HUES48 (cell line): ENCODE measurements at regions not wholly inside any gene's neighbourhood (a gene's known extent, or its start where the extent isn't known, plus 50 kb on each side); places are given as distances from the start of the nearest gene placed in this dataset.

Source experiments
- H3K27ac ChIP-seq: one replicate; pipeline ENCODE4 v1.7.0; 2013; ENCODE audit warnings: low read depth, low read length, inconsistent platforms
- H3K27me3 ChIP-seq: 2 replicates; pipeline ENCODE4 v1.6.1; 2013; ENCODE audit warnings: mild to moderate bottlenecking, low read length; ENCODE audit not compliant: control insufficient read depth, insufficient read depth
- H3K36me3 ChIP-seq: 2 replicates; pipeline ENCODE4 v1.6.1; 2013; ENCODE audit warnings: low read length; ENCODE audit not compliant: control insufficient read depth, insufficient read depth
- H3K4me1 ChIP-seq: 2 replicates; pipeline ENCODE4 v1.6.1; 2013; ENCODE audit warnings: mild to moderate bottlenecking, low read length; ENCODE audit not compliant: control insufficient read depth, insufficient read depth
- H3K4me3 ChIP-seq: 2 replicates; pipeline ENCODE4 v1.5.1; 2013; ENCODE audit warnings: mild to moderate bottlenecking, low read depth, low read length
- H3K9ac ChIP-seq: 2 replicates; pipeline ENCODE4 v1.6.1; 2013; ENCODE audit warnings: mild to moderate bottlenecking, low read depth, low read length, moderate library complexity
- H3K9me3 ChIP-seq: 2 replicates; pipeline ENCODE4 v1.6.1; 2013; ENCODE audit warnings: low read length; ENCODE audit not compliant: control insufficient read depth, insufficient read depth

DNA sequence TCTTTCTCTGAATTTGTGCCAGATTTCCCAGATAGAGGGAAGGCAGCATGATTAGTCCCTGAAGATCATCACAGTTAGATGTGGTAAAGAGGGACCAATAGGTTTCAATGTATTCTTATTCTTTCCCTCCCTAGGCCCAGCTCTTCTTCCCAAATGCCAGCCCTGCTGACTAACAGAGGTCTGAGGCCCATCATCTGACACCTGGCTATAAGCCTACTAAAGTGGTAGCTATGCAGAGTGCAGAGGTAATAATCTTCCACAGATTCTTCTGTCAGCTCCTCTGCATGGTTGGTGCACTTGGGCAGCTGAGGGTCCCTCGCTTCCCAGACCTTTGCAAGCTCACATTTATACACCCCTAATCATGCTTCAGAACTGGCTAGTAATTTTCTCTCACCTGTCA, 63.7 kb upstream of the PZP start:
- Histone ChIP-seq H3K4me3 (no peak overlapping the region), H3K9ac (no peak overlapping the region), H3K36me3 (no peaks in the 10 kb centered on the region), H3K4me1 (no peaks in the 10 kb centered on the region; the same call in 1 of the 2 replicates), H3K9me3 (no peaks in the 10 kb centered on the region), H3K27me3 (no peaks in the 10 kb centered on the region), H3K27ac (no peak overlapping the region)

DNA sequence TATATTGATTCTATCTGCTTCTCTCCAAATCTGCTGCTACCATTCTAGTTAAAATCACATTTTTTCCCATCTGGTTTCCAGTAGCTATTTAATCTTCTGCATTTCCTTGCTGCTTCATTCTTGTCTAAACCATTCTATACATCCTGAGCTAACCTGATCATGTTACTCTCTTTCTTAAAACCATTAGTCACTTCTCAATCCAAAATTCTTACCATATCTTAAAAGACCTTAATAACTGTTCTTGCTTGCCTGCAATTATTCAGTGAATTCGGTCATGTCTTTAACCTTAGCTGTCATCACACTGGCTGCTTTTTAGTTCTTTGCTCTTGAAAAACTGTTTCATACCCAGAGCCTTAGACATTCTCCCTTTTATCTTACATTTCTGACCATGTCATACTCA, 56.4 kb upstream of the PZP start:
- no peak overlapping the region for H3K27ac ChIP-seq
- no peaks in the 10 kb centered on the region for H3K27me3 ChIP-seq

DNA sequence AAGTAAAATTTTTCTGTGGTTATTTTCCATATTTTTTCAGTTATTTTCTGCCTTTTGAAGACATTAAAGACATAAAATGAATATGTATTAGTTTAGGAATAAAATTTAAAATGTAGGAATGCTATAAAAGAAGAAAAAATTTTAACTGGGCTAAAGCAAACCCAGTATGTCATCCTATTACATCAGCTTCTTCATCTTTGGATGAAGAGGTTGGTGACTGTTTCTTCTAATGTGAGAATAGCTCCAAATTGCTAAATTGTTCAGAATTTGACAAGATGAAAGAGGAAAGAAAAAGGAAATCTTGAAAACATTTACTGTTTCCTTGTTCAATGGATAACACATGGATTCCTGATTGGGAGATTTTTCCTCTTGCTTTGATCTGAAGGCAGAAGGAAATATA, 52.7 kb upstream of the PZP start:
- no peak overlapping the region for H3K9ac ChIP-seq
- no peak overlapping the region for H3K4me3 ChIP-seq
- no peaks in the 10 kb centered on the region for H3K9me3 ChIP-seq
- peaks cover 10% of the 10 kb centered on the region for H3K4me1 ChIP-seq
- no peak overlapping the region for H3K27ac ChIP-seq
- no peaks in the 10 kb centered on the region for H3K36me3 ChIP-seq
- no peaks in the 10 kb centered on the region for H3K27me3 ChIP-seq

More for the DNA sequence above, 56.4 kb upstream of the PZP start:
- Histone ChIP-seq H3K4me1 (no peaks in the 10 kb centered on the region), H3K9ac (no peak overlapping the region), H3K36me3 (no peaks in the 10 kb centered on the region), H3K9me3 (no peaks in the 10 kb centered on the region), H3K4me3 (no peak overlapping the region)

DNA sequence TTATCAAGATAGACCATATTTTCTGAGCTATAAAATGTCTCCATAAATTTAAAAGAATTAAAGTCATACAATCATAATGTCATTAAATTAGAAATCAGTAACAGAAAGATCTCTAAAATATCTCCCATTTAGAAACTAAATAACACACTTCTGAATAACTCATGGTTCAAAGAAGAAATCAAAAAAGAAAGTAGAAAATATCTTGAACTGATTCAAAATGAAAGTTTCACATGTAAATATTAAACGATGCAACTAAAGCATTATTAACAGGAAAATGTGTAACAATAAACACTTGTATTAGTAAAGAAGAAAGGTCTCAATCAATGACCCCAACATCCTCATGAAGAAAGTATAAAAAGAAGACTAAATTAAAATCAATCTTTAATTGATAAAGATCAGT, 50.5 kb upstream of the PZP start:
- no peaks in the 10 kb centered on the region for H3K36me3 ChIP-seq
- H3K9ac ChIP-seq = no peak overlapping the region
- H3K4me1 ChIP-seq = peaks cover 20% of the 10 kb centered on the region
- no peak overlapping the region for H3K27ac ChIP-seq
- H3K27me3 ChIP-seq = no peaks in the 10 kb centered on the region
- H3K4me3 ChIP-seq = no peak overlapping the region
- no peaks in the 10 kb centered on the region for H3K9me3 ChIP-seq
